ENCODE measurements at regions not wholly inside any gene's neighbourhood (a gene's known extent, or its start where the extent isn't known, plus 50 kb on each side); places are given as distances from the start of the nearest gene placed in this dataset.

DNA sequence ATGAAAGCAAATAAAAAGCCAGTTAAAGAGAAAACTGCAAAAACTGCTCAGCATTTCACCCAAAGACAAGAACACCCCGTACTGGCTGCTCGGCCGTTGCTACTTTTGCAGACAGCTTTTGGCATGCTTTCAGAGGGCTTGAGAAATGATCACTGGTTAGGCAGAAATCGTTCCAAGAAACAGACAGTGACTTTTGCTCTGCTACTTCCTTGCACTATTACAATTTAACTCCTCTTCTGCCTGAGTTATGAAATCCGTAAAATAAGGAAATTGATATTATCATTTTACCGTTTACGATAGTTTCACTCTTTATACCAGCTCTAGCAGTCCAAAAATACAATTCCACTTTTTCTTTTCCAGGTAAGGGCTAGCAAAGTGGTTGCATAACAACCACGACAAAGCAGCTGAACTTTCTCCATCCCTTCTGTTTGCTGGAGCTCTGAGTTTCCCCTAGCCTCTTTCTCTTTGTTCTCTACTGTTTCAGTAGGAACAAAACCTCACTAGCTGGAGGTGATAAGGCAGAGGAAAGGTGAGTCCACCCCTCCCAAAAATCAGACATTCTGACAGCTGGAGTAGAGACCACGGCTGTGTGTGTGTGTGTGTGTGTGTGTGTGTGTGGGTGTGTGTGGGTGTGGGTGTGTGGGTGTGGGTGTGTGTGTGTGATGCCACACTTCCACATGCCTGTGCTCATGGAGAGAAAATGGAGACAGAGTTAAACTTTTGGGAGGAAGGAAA, 191.8 kb upstream of the RREB1 start (continued):
- no peak for TF ChIP-seq RBM39 (optimal IDR thresholded peaks at IDR 0.05; ENCODE audit: low read depth, low read length)
- TF ChIP-seq KAT8 (IDR thresholded peaks at IDR 0.05; ENCODE audit: low read depth): no peak
- TF ChIP-seq AFF4 (CRISPR knock-in tag; IDR thresholded peaks at IDR 0.05): no peak
- no peak for TF ChIP-seq SLC30A9 (CRISPR knock-in tag; IDR thresholded peaks at IDR 0.05)
- no peak for TF ChIP-seq EZH2 (IDR thresholded peaks at IDR 0.05; ENCODE audit: borderline replicate concordance, low read depth, low read length)
- TF ChIP-seq MTF1 (CRISPR knock-in tag; IDR thresholded peaks at IDR 0.05; ENCODE audit: borderline replicate concordance): no peak
- TF ChIP-seq SMARCE1 (IDR thresholded peaks at IDR 0.05): no peak
- no peak for TF ChIP-seq XRCC4 (IDR thresholded peaks at IDR 0.05; ENCODE audit: extremely low read depth, insufficient read depth, insufficient read length)
- TF ChIP-seq RAD21 (CRISPR knock-in tag; conservative IDR thresholded peaks at IDR 0.05 in 1 of 2, IDR thresholded peaks at IDR 0.05 in 1 of 2): 0 out of 4 replicates have a peak, but pooled peaks of 1 of the 2 experiments have one; percentile 8
- TF ChIP-seq ZNF282 (CRISPR knock-in tag; IDR thresholded peaks at IDR 0.05): no peak

Data from K562 (cell line).